HUES48 (cell line): ENCODE measurements at regions not wholly inside any gene's neighbourhood (a gene's known extent, or its start where the extent isn't known, plus 50 kb on each side); places are given as distances from the start of the nearest gene placed in this dataset.
"Not testable (repeated sequence)": the region's sequence is repeated elsewhere in the genome, so short reads cannot be mapped to it uniquely, and the experiment has no call there.

Source experiments
- H3K27ac ChIP-seq: one replicate; pipeline ENCODE4 v1.7.0; 2013; ENCODE audit warnings: low read depth, low read length, inconsistent platforms
- H3K27me3 ChIP-seq: 2 replicates; pipeline ENCODE4 v1.6.1; 2013; ENCODE audit warnings: mild to moderate bottlenecking, low read length; ENCODE audit not compliant: control insufficient read depth, insufficient read depth
- H3K36me3 ChIP-seq: 2 replicates; pipeline ENCODE4 v1.6.1; 2013; ENCODE audit warnings: low read length; ENCODE audit not compliant: control insufficient read depth, insufficient read depth
- H3K4me1 ChIP-seq: 2 replicates; pipeline ENCODE4 v1.6.1; 2013; ENCODE audit warnings: mild to moderate bottlenecking, low read length; ENCODE audit not compliant: control insufficient read depth, insufficient read depth
- H3K4me3 ChIP-seq: 2 replicates; pipeline ENCODE4 v1.5.1; 2013; ENCODE audit warnings: mild to moderate bottlenecking, low read depth, low read length
- H3K9ac ChIP-seq: 2 replicates; pipeline ENCODE4 v1.6.1; 2013; ENCODE audit warnings: mild to moderate bottlenecking, low read depth, low read length, moderate library complexity
- H3K9me3 ChIP-seq: 2 replicates; pipeline ENCODE4 v1.6.1; 2013; ENCODE audit warnings: low read length; ENCODE audit not compliant: control insufficient read depth, insufficient read depth

DNA sequence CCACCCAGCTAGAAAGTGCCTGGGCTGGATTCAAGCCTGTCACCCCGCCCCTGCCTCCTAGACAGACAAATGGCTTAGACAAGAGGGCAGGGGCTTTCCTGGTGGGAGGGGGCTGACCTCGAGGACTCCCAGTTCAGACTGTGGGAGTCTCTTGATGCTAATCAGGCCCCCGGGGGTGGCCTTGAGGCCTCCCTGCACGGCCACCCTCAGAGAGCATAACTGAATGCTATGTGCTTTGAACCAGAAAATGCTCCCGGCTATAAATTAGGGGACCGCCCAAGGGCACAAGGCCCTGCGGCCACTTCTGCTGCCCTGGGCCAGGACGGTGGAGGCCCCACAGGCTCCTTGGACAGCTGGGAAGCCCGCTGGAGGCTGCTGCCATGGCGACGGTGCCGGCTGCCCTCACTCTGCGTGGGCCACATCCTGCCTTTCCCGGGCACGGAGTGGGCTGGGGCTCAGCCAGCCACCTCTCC is 111.0 kb upstream of the NCOR2 start:
- no peak overlapping the region for H3K9ac ChIP-seq
- H3K27ac ChIP-seq, result no peak overlapping the region
- no peak overlapping the region for H3K4me3 ChIP-seq
- H3K36me3 ChIP-seq, result no peaks in the 10 kb centered on the region
- H3K4me1 ChIP-seq, result peaks cover 13% of the 10 kb centered on the region; the same call in 1 of the 2 replicates
- H3K27me3 ChIP-seq, result no peaks in the 10 kb centered on the region
- H3K9me3 ChIP-seq, result no peaks in the 10 kb centered on the region

DNA sequence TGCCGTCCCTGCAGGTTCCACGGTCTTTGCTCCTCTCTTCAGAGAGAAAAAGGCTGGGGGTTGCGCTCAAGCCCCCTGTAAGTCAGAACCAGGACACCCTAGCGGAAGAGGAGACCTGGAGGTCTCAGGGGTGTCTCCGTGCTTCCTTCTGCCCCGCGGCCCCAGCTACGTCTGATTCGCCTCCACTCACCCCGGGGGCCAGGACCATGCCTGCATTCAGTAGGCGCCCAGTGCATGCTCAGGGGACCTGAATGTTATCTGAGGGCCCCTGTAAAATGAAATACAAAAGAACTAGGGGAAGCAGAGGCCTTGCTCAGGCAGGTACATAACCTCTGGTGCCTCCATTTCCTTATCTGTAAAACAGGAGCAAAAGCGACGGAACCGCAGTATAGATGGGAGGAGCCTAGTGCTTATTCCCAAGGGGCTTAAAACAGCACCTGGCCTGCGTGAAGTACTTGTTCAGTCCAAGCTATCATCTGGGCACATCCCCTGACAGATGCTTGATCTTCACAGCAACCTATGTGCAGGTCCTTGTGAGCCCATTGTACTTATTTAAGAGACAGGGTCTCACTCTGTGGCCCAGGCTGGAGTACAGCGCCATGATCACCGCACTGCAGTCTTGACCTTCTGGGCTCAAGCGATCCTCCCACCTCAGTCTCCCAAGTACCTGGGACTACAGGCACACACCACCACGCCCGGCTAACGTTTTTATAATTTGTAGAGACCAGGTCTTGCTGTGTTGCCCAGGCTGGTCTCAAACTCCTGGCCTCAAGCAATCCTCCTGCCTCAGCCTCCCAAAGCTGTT is 110.3 kb upstream of the NCOR2 start:
- no peak overlapping the region for H3K27ac ChIP-seq

DNA sequence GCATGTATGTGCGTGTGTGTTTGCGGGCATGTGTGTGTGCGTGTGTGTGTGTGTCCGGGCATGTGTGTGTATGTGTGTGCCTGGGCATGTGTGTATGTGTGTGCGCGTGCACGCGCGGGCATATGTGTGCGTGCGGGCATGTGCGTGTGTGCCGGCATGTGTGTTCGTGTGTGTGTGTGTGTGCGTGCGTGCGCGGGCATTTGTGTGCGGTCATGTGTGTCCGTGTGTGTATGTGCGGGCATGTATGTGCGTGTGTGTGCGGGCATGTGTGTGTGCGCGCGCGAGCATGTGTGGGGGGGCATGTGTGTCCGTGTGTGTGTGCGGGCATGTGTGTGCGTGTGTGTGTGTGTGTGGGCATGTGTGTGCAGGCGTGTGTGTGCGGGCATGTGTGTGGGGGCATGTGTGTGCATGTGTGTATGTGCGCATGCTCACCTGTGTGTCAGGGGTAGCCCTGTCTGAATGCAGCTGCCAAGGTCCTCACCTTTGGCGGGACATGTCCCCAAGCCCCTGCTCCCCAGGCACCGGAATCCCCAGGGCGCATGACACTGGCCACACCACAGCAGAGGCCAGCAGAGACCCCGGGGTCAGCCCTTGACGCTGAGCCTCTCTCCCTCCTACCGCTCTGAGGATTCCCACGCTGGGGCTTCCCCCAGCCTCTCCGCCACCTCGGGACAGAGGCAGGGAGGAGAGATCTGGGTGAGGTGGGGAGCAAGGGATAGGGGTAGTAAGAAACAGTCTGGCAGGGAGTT is 109.5 kb upstream of the NCOR2 start:
- H3K4me1 ChIP-seq, result peaks cover 5% of the 10 kb centered on the region; the same call in 1 of the 2 replicates
- no peak overlapping the region for H3K27ac ChIP-seq
- H3K9ac ChIP-seq, result no peak overlapping the region
- H3K9me3 ChIP-seq, result no peaks in the 10 kb centered on the region
- H3K27me3 ChIP-seq, result no peaks in the 10 kb centered on the region
- no peak overlapping the region for H3K4me3 ChIP-seq
- H3K36me3 ChIP-seq, result no peaks in the 10 kb centered on the region

More for the DNA sequence above, 110.3 kb upstream of the NCOR2 start:
- Histone ChIP-seq H3K36me3 (no peaks in the 10 kb centered on the region), H3K9me3 (no peaks in the 10 kb centered on the region), H3K4me1 (peaks cover 7% of the 10 kb centered on the region; the same call in 1 of the 2 replicates), H3K27me3 (no peaks in the 10 kb centered on the region), H3K4me3 (no peak overlapping the region), H3K9ac (no peak overlapping the region)

DNA sequence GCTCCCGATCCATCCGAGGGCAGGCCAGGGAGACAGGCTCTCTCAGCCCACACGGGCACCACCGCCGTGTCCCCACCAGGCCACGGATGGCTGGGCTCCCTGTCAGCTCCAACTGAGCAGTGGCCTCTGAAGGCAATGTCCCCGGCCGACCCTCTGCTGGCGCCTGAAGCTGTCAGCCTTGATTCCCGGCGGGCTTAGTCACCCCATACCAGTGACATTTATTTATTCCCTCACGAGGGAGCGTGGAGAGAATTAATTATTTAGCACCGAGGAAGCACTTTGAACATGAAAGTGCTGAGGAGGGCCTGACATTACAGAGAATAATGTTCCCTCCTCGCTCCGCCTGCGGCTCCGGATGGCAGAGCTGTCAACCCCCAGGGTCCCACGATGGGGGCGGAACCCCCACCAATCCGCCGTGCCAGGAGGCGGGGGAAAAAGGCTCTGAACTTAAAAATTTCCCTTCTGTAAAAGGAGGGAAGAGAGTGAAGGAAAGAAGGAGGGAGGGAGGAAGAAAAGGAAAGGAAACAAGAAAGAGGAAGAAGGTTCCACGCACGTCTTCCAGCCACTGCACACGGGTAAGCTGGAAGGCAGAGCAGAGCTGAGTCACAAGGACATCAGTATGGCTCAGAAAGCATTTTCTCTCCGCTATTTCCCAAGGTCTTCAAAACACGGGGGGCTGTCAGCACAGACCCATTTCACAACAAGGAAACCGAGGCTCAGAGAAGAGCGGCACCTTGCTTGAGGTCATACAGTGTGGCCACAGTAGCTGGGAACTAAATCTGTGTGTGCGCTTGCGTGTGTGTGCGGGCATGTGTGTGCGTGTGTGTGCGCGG is 108.7 kb upstream of the NCOR2 start:
- Histone ChIP-seq H3K27ac (no peak overlapping the region), H3K4me1 (no peaks in the 10 kb centered on the region), H3K27me3 (no peaks in the 10 kb centered on the region), H3K4me3 (no peak overlapping the region), H3K9me3 (no peaks in the 10 kb centered on the region), H3K9ac (no peak overlapping the region), H3K36me3 (no peaks in the 10 kb centered on the region)

DNA sequence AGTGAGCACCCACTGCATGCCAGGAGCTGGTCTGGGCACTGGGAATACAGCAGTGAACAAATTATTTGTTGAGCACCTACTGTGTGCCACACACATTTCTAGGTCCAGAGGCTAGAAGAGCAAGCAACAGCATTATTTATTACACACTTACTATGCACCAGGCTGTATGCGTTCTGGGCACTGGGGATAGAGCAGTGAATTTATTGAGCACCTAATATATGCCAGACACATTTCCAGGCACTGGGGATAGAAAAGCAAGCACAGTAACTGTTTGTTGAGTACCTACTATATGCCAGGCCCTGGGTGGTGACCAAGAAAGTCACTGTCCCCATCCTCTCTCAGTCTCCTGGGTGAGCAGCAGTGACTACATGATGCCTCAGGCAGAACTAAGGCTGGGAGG is 107.5 kb upstream of the NCOR2 start:
- Histone ChIP-seq H3K4me1 (no peaks in the 10 kb centered on the region), H3K27me3 (no peaks in the 10 kb centered on the region), H3K4me3 (no peak overlapping the region), H3K9me3 (no peaks in the 10 kb centered on the region), H3K9ac (no peak overlapping the region), H3K36me3 (no peaks in the 10 kb centered on the region), H3K27ac (no peak overlapping the region)

DNA sequence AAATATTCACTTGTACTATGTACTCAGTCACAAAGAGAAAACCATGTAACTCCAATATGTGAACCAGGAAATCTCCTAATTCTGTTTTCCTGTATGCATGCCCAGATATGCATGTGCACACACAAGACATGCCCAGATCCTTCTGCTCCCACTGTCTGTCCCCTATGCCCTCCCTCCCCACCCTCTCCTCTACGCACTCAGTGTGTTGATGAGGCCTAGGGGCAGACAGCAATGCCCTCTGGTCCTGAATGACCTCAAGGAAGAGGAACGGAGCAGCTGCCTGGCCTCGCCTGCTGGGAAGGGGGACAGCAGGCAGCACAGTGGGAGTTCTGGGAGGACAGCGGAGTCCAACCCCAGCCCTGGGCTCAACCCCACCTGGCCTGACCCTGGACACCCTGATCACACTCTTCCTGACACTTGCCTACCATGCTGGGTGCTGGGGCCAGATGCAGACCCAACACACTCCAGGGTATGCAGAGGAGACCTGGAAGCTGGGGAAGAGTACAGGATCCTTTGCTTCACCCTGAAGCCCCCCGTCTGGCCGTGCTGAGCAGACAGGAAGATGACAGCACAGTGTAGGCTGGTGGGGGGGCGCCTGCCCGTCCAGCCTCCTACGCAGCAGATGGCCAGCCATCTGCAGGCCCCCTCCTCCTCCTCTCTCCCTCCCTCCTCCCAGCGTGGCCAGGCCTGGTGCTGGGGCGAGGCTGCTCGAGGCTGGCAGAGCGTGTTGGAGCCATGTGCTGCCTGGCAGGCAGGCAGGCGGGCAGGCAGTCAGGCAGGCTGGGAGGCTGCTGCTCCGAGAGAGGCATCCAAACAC is 106.6 kb upstream of the NCOR2 start:
- Histone ChIP-seq H3K27ac (no peak overlapping the region), H3K27me3 (no peaks in the 10 kb centered on the region)

DNA sequence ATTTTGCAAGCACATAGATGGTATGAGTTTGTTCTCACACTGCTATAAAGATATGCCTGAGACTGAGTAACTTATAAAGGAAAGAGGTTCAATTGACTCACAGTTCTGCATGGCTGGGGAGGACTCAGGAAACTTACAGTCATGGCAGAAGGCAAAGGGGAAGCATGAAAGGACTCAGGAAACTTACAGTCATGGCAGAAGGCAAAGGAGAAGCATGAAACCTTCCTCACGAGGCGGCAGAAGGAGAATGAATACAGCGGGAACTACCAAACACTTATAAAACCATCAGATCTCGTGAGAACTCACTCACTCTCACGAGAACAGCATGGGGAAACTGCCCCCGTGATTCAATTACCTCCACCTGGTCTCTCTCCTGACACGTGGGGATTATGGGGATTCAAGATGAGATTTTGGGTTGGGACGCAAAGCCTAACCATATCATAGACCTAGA is 101.9 kb upstream of the NCOR2 start:
- not testable (repeated sequence) for H3K4me1 ChIP-seq, H3K27ac ChIP-seq, H3K9ac ChIP-seq, H3K9me3 ChIP-seq, H3K36me3 ChIP-seq, H3K4me3 ChIP-seq, H3K27me3 ChIP-seq

More for the DNA sequence above, 106.6 kb upstream of the NCOR2 start:
- Histone ChIP-seq H3K9me3 (no peaks in the 10 kb centered on the region), H3K36me3 (no peaks in the 10 kb centered on the region), H3K4me3 (no peak overlapping the region), H3K4me1 (no peaks in the 10 kb centered on the region), H3K9ac (no peak overlapping the region)

DNA sequence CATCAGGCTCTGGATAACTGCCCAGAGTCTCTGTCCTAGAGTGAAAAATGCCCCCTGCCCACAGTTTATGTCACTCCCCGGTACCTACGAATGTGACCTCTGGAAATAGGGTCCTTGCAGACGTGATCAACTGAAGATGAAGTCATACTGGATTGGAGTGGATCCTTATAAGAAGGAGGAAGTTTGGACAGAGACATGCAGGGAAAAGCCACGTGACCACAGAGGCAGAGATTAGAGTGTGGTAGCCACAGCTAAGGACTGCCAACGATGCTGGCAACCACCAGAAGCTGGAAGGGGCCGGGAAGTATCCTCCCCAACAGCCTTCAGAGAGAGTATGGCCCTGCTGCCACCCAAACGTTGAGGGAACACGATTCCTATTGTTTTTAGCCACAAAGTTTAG is 101.2 kb upstream of the NCOR2 start:
- Histone ChIP-seq H3K4me1 (no peaks in the 10 kb centered on the region), H3K9ac (no peak overlapping the region), H3K27me3 (no peaks in the 10 kb centered on the region), H3K9me3 (peaks cover 3% of the 10 kb centered on the region; the same call in 1 of the 2 replicates), H3K27ac (no peak overlapping the region), H3K4me3 (no peak overlapping the region), H3K36me3 (no peaks in the 10 kb centered on the region)

DNA sequence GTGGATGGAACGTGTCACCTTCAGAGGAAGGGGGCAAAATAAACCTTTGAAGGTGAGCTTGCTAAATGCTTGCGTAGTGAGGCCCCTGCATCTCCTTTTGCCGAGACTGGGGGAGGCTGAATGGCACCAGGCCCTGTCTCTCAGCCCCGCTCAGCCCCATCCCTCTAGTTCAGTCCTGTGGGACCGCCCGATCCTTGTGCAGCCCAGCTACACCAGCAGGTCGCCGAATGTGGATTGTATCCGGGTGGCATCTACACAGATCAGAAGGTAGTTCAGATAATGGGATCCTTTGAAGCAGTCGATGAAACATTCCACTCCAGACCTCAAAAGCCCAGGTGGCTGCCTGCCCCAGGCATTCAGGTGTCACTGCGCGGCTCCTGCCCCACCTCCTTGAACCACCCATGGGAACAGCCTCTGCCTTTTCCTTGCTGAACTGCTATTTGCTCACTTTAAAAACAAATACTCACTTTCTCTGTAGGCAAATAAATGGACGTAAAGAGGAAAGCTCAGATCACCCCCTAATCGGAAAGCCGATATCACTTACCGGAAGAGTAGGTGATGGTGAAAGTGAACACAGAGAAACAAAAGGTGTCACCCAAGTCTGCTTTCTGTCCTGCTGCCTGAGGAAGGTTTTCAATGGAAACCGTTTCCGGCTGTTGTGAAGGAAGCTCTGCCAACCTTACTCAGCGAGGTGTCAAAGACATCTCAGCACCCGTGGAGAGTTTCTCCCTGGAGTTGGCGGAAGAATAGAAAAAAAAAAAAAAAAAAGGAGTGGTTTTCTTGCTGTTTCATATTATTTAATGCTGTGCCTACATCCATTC is 100.3 kb upstream of the NCOR2 start:
- Histone ChIP-seq H3K4me1 (no peaks in the 10 kb centered on the region), H3K27ac (no peak overlapping the region), H3K9ac (no peak overlapping the region), H3K9me3 (peaks cover 3% of the 10 kb centered on the region; the same call in 1 of the 2 replicates), H3K27me3 (no peaks in the 10 kb centered on the region), H3K36me3 (no peaks in the 10 kb centered on the region), H3K4me3 (no peak overlapping the region)
